K562 (cell line): ENCODE measurements at regions not wholly inside any gene's neighbourhood (a gene's known extent, or its start where the extent isn't known, plus 50 kb on each side); places are given as distances from the start of the nearest gene placed in this dataset.

Experiments used
- EZH2 ChIP-seq: IDR thresholded peaks from 2 replicates; pipeline ENCODE4 v1.6.1; 2012; ENCODE audit warnings: low read depth, mild to moderate bottlenecking, inconsistent platforms, low read length, borderline replicate concordance
- KDM4B ChIP-seq, 2 experiments: fragments of 450-650 bp in 1 of 2; sonication (generic) in 1 of 2; IDR thresholded peaks; 2 replicates each; pipeline ENCODE4 v1.6.1; 2016 to 2017; ENCODE audit warnings: borderline replicate concordance in 2 of 2, antibody characterized with exemption in 1 of 2, low read depth in 1 of 2, mild to moderate bottlenecking in 1 of 2
- ZNF830 ChIP-seq: fragments of 250-450 bp; sonication (Bioruptor Pico); IDR thresholded peaks from 2 replicates; pipeline ENCODE4 v1.5.0; 2021; ENCODE audit warnings: mild to moderate bottlenecking

- TF ChIP-seq ZNF830 (CRISPR knock-in tag) (no peak), KDM4B (IDR thresholded peaks at IDR 0.05; ENCODE audit: borderline replicate concordance in 2 of 2, low read depth in 1 of 2) (no peak), EZH2 (no peak)
These were observed 544.4 kb downstream of the DIPK2A start for GRCh38 chr3:144516026-144516425.
